22Rv1 (cell line): ENCODE measurements at regions not wholly inside any gene's neighbourhood (a gene's known extent, or its start where the extent isn't known, plus 50 kb on each side); places are given as distances from the start of the nearest gene placed in this dataset.

ENCODE experiments used
- ZFX ChIP-seq: fragments of 450-650 bp; IDR thresholded peaks from 2 replicates; pipeline ENCODE4 v1.6.1; 2017; ENCODE audit warnings: antibody characterized with exemption, borderline replicate concordance
- TF ChIP-seq, protein P1 (sequence below): fragments of 450-650 bp; IDR thresholded peaks from 2 replicates; pipeline ENCODE4 v1.5.1; 2017; ENCODE audit warnings: mild to moderate bottlenecking

GRCh38 chr11:36996795-36997194, 398.8 kb upstream of the RAG2 start:
- TF ChIP-seq, protein P1, sequence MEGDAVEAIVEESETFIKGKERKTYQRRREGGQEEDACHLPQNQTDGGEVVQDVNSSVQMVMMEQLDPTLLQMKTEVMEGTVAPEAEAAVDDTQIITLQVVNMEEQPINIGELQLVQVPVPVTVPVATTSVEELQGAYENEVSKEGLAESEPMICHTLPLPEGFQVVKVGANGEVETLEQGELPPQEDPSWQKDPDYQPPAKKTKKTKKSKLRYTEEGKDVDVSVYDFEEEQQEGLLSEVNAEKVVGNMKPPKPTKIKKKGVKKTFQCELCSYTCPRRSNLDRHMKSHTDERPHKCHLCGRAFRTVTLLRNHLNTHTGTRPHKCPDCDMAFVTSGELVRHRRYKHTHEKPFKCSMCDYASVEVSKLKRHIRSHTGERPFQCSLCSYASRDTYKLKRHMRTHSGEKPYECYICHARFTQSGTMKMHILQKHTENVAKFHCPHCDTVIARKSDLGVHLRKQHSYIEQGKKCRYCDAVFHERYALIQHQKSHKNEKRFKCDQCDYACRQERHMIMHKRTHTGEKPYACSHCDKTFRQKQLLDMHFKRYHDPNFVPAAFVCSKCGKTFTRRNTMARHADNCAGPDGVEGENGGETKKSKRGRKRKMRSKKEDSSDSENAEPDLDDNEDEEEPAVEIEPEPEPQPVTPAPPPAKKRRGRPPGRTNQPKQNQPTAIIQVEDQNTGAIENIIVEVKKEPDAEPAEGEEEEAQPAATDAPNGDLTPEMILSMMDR, result no peak
- no peak for TF ChIP-seq ZFX
